ENCODE measurements at regions not wholly inside any gene's neighbourhood (a gene's known extent, or its start where the extent isn't known, plus 50 kb on each side); places are given as distances from the start of the nearest gene placed in this dataset.

GRCh38 chr21:16194788-16195537 is 465.2 kb downstream of the USP25 start:
- H3K4me3 ChIP-seq (replicated peaks; ENCODE audit: low read depth, low read length): peak overlapping the region; percentile 61
- no peak for TF ChIP-seq CTCF (IDR thresholded peaks at IDR 0.05; ENCODE audit: low read length, missing control alignments)
- DNase-seq (ENCODE audit: low read depth): peak; percentile 55

- peak; percentile 77 for DNase-seq (ENCODE audit: low read depth)
- no peak for TF ChIP-seq CTCF (IDR thresholded peaks at IDR 0.05; ENCODE audit: low read length, missing control alignments)
- peak overlapping the region; percentile 61 for H3K4me3 ChIP-seq (replicated peaks; ENCODE audit: low read depth, low read length)
Measured at GRCh38 chr21:16195538-16195910, 465.7 kb downstream of the USP25 start.

DNA sequence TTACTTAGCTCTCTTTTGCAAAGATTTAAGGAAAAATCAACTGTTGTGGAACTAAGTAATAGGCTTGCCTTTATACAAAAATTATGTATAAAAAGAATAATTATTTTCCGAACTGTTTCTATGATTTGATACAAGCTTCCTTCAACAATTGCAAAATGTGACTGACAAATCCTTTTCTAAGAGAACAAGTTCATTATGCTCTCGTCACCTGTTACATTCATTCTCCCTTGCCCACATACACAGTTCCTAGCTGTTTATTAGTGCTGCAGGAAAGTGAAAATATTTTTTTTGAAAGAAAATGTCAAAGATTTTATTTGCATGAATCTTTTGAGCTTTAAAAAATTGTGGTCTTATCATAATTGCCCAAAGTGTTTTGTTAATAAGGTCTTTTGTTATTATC is 466.2 kb downstream of the USP25 start:
- peak overlapping the region; percentile 61 for H3K4me3 ChIP-seq (replicated peaks; ENCODE audit: low read depth, low read length)
- no peak for TF ChIP-seq CTCF (IDR thresholded peaks at IDR 0.05; ENCODE audit: low read length, missing control alignments)
- DNase-seq (ENCODE audit: low read depth): peak; percentile 26

GRCh38 chr21:16198546-16198945 is 468.8 kb downstream of the USP25 start:
- no peak for TF ChIP-seq CTCF (IDR thresholded peaks at IDR 0.05; ENCODE audit: low read length, missing control alignments)
- peak; percentile 18 for DNase-seq (ENCODE audit: low read depth)
- no peak overlapping the region for H3K4me3 ChIP-seq (replicated peaks; ENCODE audit: low read depth, low read length)

- DNase-seq (ENCODE audit: low read depth): no peak
- no peak overlapping the region for H3K4me3 ChIP-seq (replicated peaks; ENCODE audit: low read depth, low read length)
- TF ChIP-seq CTCF (IDR thresholded peaks at IDR 0.05; ENCODE audit: low read length, missing control alignments): no peak
Measured at GRCh38 chr21:16199539-16199938, 469.8 kb downstream of the USP25 start.

GRCh38 chr21:16201718-16202117 is 471.9 kb downstream of the USP25 start:
- no peak for DNase-seq (ENCODE audit: low read depth)
- no peak for TF ChIP-seq CTCF (IDR thresholded peaks at IDR 0.05; ENCODE audit: low read length, missing control alignments)
- no peak overlapping the region for H3K4me3 ChIP-seq (replicated peaks; ENCODE audit: low read depth, low read length)

GRCh38 chr21:16205527-16205926 is 475.7 kb downstream of the USP25 start:
- no peak for TF ChIP-seq CTCF (IDR thresholded peaks at IDR 0.05; ENCODE audit: low read length, missing control alignments)
- no peak overlapping the region for H3K4me3 ChIP-seq (replicated peaks; ENCODE audit: low read depth, low read length)
- DNase-seq (ENCODE audit: low read depth): no peak

Measured in fibroblast of pulmonary artery (primary cell).